ENCODE measurements at regions not wholly inside any gene's neighbourhood (a gene's known extent, or its start where the extent isn't known, plus 50 kb on each side); places are given as distances from the start of the nearest gene placed in this dataset.

DNA sequence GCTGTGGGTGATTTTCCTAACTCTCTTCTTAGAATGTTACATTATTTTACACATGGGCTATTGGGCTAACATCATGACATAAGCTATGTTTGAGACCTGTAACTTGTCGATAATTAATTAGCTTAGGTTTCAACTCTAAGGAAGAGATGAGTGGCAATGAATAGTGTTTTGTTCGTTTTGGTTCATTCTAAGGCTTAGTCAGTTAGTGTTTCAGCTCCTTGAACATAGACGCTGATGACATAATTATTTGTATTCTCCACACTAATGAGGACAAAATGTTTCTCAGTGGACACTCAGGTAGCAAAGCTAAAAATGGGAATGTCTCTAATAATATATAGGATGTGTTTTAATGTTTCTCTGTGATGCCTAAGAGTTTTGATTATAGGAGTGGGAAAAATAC is 401.9 kb downstream of the GATA3 start:
- POLR2A ChIA-PET, result no interaction called here
- Mint-ChIP-seq H3K27me3 (ENCODE audit: insufficient read depth, unreplicated experiment) (no peaks in the 10 kb centered on the region), H3K4me1 (ENCODE audit: low read depth, unreplicated experiment) (peaks cover 12% of the 10 kb centered on the region), H3K27ac (ENCODE audit: unreplicated experiment) (no peak overlapping the region), H3K9me3 (ENCODE audit: unreplicated experiment) (peaks cover 7% of the 10 kb centered on the region), H3K36me3 (ENCODE audit: insufficient read depth, unreplicated experiment) (no peaks in the 10 kb centered on the region), H3K4me3 (ENCODE audit: unreplicated experiment) (no peak overlapping the region)
- CTCF ChIA-PET, result no interaction called here
- Histone ChIP-seq H3K27me3 (replicated peaks; ENCODE audit: control insufficient read depth, insufficient read depth, low read length) (no peaks in the 10 kb centered on the region), H3K4me1 (no peaks in the 10 kb centered on the region), H3K36me3 (ENCODE audit: control insufficient read depth, insufficient read depth, low read length) (no peaks in the 10 kb centered on the region), H3K4me3 (ENCODE audit: low read depth, low read length) (no peak overlapping the region), H3K9me3 (peaks cover 6% of the 10 kb centered on the region)
- intact Hi-C loops (cut with micrococcal nuclease; ENCODE audit: unreplicated experiment), result no loop called here
- TF ChIP-seq, protein P1, sequence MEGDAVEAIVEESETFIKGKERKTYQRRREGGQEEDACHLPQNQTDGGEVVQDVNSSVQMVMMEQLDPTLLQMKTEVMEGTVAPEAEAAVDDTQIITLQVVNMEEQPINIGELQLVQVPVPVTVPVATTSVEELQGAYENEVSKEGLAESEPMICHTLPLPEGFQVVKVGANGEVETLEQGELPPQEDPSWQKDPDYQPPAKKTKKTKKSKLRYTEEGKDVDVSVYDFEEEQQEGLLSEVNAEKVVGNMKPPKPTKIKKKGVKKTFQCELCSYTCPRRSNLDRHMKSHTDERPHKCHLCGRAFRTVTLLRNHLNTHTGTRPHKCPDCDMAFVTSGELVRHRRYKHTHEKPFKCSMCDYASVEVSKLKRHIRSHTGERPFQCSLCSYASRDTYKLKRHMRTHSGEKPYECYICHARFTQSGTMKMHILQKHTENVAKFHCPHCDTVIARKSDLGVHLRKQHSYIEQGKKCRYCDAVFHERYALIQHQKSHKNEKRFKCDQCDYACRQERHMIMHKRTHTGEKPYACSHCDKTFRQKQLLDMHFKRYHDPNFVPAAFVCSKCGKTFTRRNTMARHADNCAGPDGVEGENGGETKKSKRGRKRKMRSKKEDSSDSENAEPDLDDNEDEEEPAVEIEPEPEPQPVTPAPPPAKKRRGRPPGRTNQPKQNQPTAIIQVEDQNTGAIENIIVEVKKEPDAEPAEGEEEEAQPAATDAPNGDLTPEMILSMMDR (IDR thresholded peaks at IDR 0.05; ENCODE audit: insufficient read depth in 1 of 2, low read depth in 1 of 2, low read length in 1 of 2, severe bottlenecking in 1 of 2, unreplicated experiment in 1 of 2), result no peak
- no peak for DNase-seq
- no TSS peak for BruUV-seq (replicated peaks)

- Histone ChIP-seq H3K36me3 (ENCODE audit: control insufficient read depth, insufficient read depth, low read length) (no peaks in the 10 kb centered on the region), H3K27me3 (replicated peaks; ENCODE audit: control insufficient read depth, insufficient read depth, low read length) (no peaks in the 10 kb centered on the region), H3K4me1 (no peaks in the 10 kb centered on the region), H3K9me3 (peaks cover 6% of the 10 kb centered on the region), H3K4me3 (ENCODE audit: low read depth, low read length) (no peak overlapping the region)
- BruUV-seq (replicated peaks), result no TSS peak
- H3K4me1 Mint-ChIP-seq (ENCODE audit: low read depth, unreplicated experiment), result peaks cover 21% of the 10 kb centered on the region
- CTCF ChIA-PET, result no interaction called here
- H3K27ac Mint-ChIP-seq (ENCODE audit: unreplicated experiment), result no peak overlapping the region
- POLR2A ChIA-PET, result no interaction called here
- TF ChIP-seq, protein P1 (IDR thresholded peaks at IDR 0.05; ENCODE audit: insufficient read depth in 1 of 2, low read depth in 1 of 2, low read length in 1 of 2, severe bottlenecking in 1 of 2, unreplicated experiment in 1 of 2), result no peak
- H3K4me3 Mint-ChIP-seq (ENCODE audit: unreplicated experiment), result no peak overlapping the region
- intact Hi-C loops (cut with micrococcal nuclease; ENCODE audit: unreplicated experiment), result no loop called here
- DNase-seq, result no peak
- peaks cover 7% of the 10 kb centered on the region for H3K9me3 Mint-ChIP-seq (ENCODE audit: unreplicated experiment)
- H3K36me3 Mint-ChIP-seq (ENCODE audit: insufficient read depth, unreplicated experiment), result no peaks in the 10 kb centered on the region
- H3K27me3 Mint-ChIP-seq (ENCODE audit: insufficient read depth, unreplicated experiment), result no peaks in the 10 kb centered on the region
Observed at GRCh38 chr10:8460626-8461025, 406.1 kb downstream of the GATA3 start.

- ChIA-PET POLR2A (no interaction called here), CTCF (no interaction called here)
- H3K9me3 Mint-ChIP-seq (ENCODE audit: unreplicated experiment), result no peaks in the 10 kb centered on the region
- no peak overlapping the region for H3K27ac Mint-ChIP-seq (ENCODE audit: unreplicated experiment)
- intact Hi-C loops (cut with micrococcal nuclease; ENCODE audit: unreplicated experiment), result no loop called here
- no peaks in the 10 kb centered on the region for H3K36me3 Mint-ChIP-seq (ENCODE audit: insufficient read depth, unreplicated experiment)
- H3K4me1 ChIP-seq, result no peaks in the 10 kb centered on the region
- TF ChIP-seq, protein P1 (IDR thresholded peaks at IDR 0.05; ENCODE audit: insufficient read depth in 1 of 2, low read depth in 1 of 2, low read length in 1 of 2, severe bottlenecking in 1 of 2, unreplicated experiment in 1 of 2), result no peak
- no peaks in the 10 kb centered on the region for H3K27me3 Mint-ChIP-seq (ENCODE audit: insufficient read depth, unreplicated experiment)
- DNase-seq, result no peak
- no TSS peak for BruUV-seq (replicated peaks)
- no peak overlapping the region for H3K4me3 Mint-ChIP-seq (ENCODE audit: unreplicated experiment)
- H3K4me1 Mint-ChIP-seq (ENCODE audit: low read depth, unreplicated experiment), result peaks cover 21% of the 10 kb centered on the region
- H3K4me3 ChIP-seq (ENCODE audit: low read depth, low read length), result no peak overlapping the region
- H3K27me3 ChIP-seq (replicated peaks; ENCODE audit: control insufficient read depth, insufficient read depth, low read length), result no peaks in the 10 kb centered on the region; the same call in 1 of the 2 replicates
- no peaks in the 10 kb centered on the region for H3K36me3 ChIP-seq (ENCODE audit: control insufficient read depth, insufficient read depth, low read length)
- peaks cover 5% of the 10 kb centered on the region for H3K9me3 ChIP-seq
Observed at GRCh38 chr10:8462565-8462964, 408.1 kb downstream of the GATA3 start.
